ENCODE measurements at regions not wholly inside any gene's neighbourhood (a gene's known extent, or its start where the extent isn't known, plus 50 kb on each side); places are given as distances from the start of the nearest gene placed in this dataset.
"Not testable (repeated sequence)": the region's sequence is repeated elsewhere in the genome, so short reads cannot be mapped to it uniquely, and the experiment has no call there.

- in situ Hi-C loops (cut with MboI; ENCODE audit: low pct_unique_long_range_greater_than_20kb, low sequenced_read_pairs) = no loop called here
- DNase-seq = no peak
Measured at GRCh38 chrX:40973619-40974018, 111.6 kb upstream of the USP9X start.

- in situ Hi-C loops (cut with MboI; ENCODE audit: low pct_unique_long_range_greater_than_20kb, low sequenced_read_pairs) = no loop called here
- DNase-seq = no peak
Measured at GRCh38 chrX:40975951-40976350, 109.3 kb upstream of the USP9X start.

GRCh38 chrX:40976981-40977380, 108.3 kb upstream of the USP9X start:
- in situ Hi-C loops (cut with MboI; ENCODE audit: low pct_unique_long_range_greater_than_20kb, low sequenced_read_pairs) = no loop called here
- no peak for DNase-seq

GRCh38 chrX:40984962-40985361, 100.3 kb upstream of the USP9X start:
- no peak for DNase-seq

GRCh38 chrX:40987413-40987812, 97.8 kb upstream of the USP9X start:
- no peak for DNase-seq
- in situ Hi-C loops (cut with MboI; ENCODE audit: low pct_unique_long_range_greater_than_20kb, low sequenced_read_pairs) = no loop called here

More at GRCh38 chrX:40984962-40985361, 100.3 kb upstream of the USP9X start:
- in situ Hi-C loops (cut with MboI; ENCODE audit: low pct_unique_long_range_greater_than_20kb, low sequenced_read_pairs) = no loop called here

GRCh38 chrX:40988100-40988499, 97.1 kb upstream of the USP9X start:
- in situ Hi-C loops (cut with MboI; ENCODE audit: low pct_unique_long_range_greater_than_20kb, low sequenced_read_pairs) = no loop called here

GRCh38 chrX:40993395-40993794, 91.8 kb upstream of the USP9X start:
- in situ Hi-C loops (cut with MboI; ENCODE audit: low pct_unique_long_range_greater_than_20kb, low sequenced_read_pairs); DNase-seq: not testable (repeated sequence)

More at GRCh38 chrX:40988100-40988499, 97.1 kb upstream of the USP9X start:
- DNase-seq = no peak

GRCh38 chrX:40996886-40997530, 88.2 kb upstream of the USP9X start:
- in situ Hi-C loops (cut with MboI; ENCODE audit: low pct_unique_long_range_greater_than_20kb, low sequenced_read_pairs) = no loop called here
- DNase-seq = peak; percentile 92

- no peak for DNase-seq
- in situ Hi-C loops (cut with MboI; ENCODE audit: low pct_unique_long_range_greater_than_20kb, low sequenced_read_pairs) = no loop called here
Measured at GRCh38 chrX:40998123-40998522, 87.1 kb upstream of the USP9X start.

- DNase-seq = no peak
- in situ Hi-C loops (cut with MboI; ENCODE audit: low pct_unique_long_range_greater_than_20kb, low sequenced_read_pairs) = no loop called here
Measured at GRCh38 chrX:41001327-41001726, 83.9 kb upstream of the USP9X start.

- in situ Hi-C loops (cut with MboI; ENCODE audit: low pct_unique_long_range_greater_than_20kb, low sequenced_read_pairs) = no loop called here
- no peak for DNase-seq
Measured at GRCh38 chrX:41002026-41002425, 83.2 kb upstream of the USP9X start.

GRCh38 chrX:41003506-41004270, 81.6 kb upstream of the USP9X start:
- in situ Hi-C loops (cut with MboI; ENCODE audit: low pct_unique_long_range_greater_than_20kb, low sequenced_read_pairs) = no loop called here
- DNase-seq = no peak

GRCh38 chrX:41005445-41005992, 79.7 kb upstream of the USP9X start:
- peak; percentile 78 for DNase-seq
- in situ Hi-C loops (cut with MboI; ENCODE audit: low pct_unique_long_range_greater_than_20kb, low sequenced_read_pairs) = no loop called here

- peak; percentile 95 for DNase-seq
- in situ Hi-C loops (cut with MboI; ENCODE audit: low pct_unique_long_range_greater_than_20kb, low sequenced_read_pairs) = no loop called here
Measured at GRCh38 chrX:41009850-41010846, 75.1 kb upstream of the USP9X start.

- no peak for DNase-seq
- in situ Hi-C loops (cut with MboI; ENCODE audit: low pct_unique_long_range_greater_than_20kb, low sequenced_read_pairs) = no loop called here
Measured at GRCh38 chrX:41014776-41015360, 70.4 kb upstream of the USP9X start.

- in situ Hi-C loops (cut with MboI; ENCODE audit: low pct_unique_long_range_greater_than_20kb, low sequenced_read_pairs); DNase-seq: not testable (repeated sequence)
Measured at GRCh38 chrX:41017785-41018184, 67.5 kb upstream of the USP9X start.

GRCh38 chrX:41018391-41019040, 66.7 kb upstream of the USP9X start:
- in situ Hi-C loops (cut with MboI; ENCODE audit: low pct_unique_long_range_greater_than_20kb, low sequenced_read_pairs); DNase-seq: not testable (repeated sequence)

GRCh38 chrX:41019041-41019392, 66.2 kb upstream of the USP9X start:
- in situ Hi-C loops (cut with MboI; ENCODE audit: low pct_unique_long_range_greater_than_20kb, low sequenced_read_pairs) = no loop called here
- DNase-seq = no peak
